ENCODE measurements at regions not wholly inside any gene's neighbourhood (a gene's known extent, or its start where the extent isn't known, plus 50 kb on each side); places are given as distances from the start of the nearest gene placed in this dataset.
A peak's percentile ranks its signal among the peaks of the same experiment; 100 is the strongest.

DNA sequence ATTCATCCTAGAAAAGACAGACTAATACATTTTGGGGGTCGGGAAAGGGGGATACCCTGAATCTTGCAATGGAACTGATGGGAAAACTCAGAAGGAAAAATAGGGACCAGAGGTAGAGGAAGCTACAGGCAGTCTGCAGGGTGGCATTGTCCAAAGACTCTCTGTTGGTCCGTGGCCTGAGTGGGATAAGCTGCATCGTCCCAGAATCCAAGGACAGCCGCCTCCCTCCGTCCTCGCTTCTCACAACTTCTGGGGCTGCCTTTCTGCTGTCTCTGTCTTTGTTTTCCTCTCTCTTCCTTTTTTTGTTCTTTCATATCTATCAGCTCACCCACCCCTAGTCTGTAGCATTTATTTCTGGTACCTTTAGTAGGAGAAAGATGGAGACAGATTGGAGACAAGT, 1052.6 kb upstream of the RBFOX1 start:
- Histone ChIP-seq H3K36me3 (ENCODE audit: control insufficient read depth in 3 of 3, insufficient read depth in 2 of 3, low read depth in 1 of 3, low read length in 3 of 3) (no peaks in the 10 kb centered on the region), H3K9me3 (ENCODE audit: control insufficient read depth in 2 of 2, insufficient read depth in 1 of 2, low read depth in 1 of 2, low read length in 1 of 2) (no peaks in the 10 kb centered on the region), H3K4me1 (ENCODE audit: control insufficient read depth in 3 of 3, insufficient read depth in 2 of 3, low read depth in 1 of 3, low read length in 2 of 3) (no peaks in the 10 kb centered on the region), H3K27me3 (ENCODE audit: control insufficient read depth in 3 of 3, insufficient read depth in 3 of 3, low read length in 3 of 3) (no peaks in the 10 kb centered on the region), H3K27ac (ENCODE audit: low read depth in 1 of 3, low read length in 2 of 3) (no peak overlapping the region), H3K4me3 (ENCODE audit: low read depth in 1 of 3, low read length in 3 of 3) (no peak overlapping the region)
- DNase-seq (no peak), FAIRE-seq (no peak)
- WGBS, 3 donors, result 78 to 95% (median 79%) methylated on average over 6 of the region's 6 CpGs

DNA sequence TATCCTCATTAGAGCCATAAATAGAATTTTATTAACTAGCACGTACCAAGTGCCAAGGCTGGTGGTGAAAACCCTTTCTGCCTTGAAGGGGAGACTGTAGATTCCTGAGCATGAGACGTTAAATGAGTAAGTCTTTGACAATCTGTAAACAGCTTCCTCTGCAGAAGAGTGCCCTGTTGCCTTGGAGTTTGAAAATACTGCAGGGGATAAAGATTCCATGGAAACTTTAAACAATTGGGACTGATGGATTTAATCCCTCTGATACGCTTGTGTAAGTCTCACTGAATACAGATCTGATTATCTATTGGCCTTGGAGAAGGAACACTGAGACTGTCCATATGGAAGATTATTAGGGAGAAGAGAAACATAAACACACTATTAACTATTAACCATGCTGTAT, 1053.4 kb upstream of the RBFOX1 start:
- H3K36me3 ChIP-seq (ENCODE audit: control insufficient read depth in 3 of 3, insufficient read depth in 2 of 3, low read depth in 1 of 3, low read length in 3 of 3), result no peaks in the 10 kb centered on the region
- no peak for DNase-seq
- no peak for FAIRE-seq
- H3K4me3 ChIP-seq (ENCODE audit: low read depth in 1 of 3, low read length in 3 of 3), result no peak overlapping the region
- no peak overlapping the region for H3K27ac ChIP-seq (ENCODE audit: low read depth in 1 of 3, low read length in 2 of 3)
- WGBS, 3 donors, result 39 to 40% (median 39%) methylated on average over 3 of the region's 3 CpGs
- no peaks in the 10 kb centered on the region for H3K9me3 ChIP-seq (ENCODE audit: control insufficient read depth in 2 of 2, insufficient read depth in 1 of 2, low read depth in 1 of 2, low read length in 1 of 2)
- H3K4me1 ChIP-seq (ENCODE audit: control insufficient read depth in 3 of 3, insufficient read depth in 2 of 3, low read depth in 1 of 3, low read length in 2 of 3), result no peaks in the 10 kb centered on the region
- H3K27me3 ChIP-seq (ENCODE audit: control insufficient read depth in 3 of 3, insufficient read depth in 3 of 3, low read length in 3 of 3), result no peaks in the 10 kb centered on the region

DNA sequence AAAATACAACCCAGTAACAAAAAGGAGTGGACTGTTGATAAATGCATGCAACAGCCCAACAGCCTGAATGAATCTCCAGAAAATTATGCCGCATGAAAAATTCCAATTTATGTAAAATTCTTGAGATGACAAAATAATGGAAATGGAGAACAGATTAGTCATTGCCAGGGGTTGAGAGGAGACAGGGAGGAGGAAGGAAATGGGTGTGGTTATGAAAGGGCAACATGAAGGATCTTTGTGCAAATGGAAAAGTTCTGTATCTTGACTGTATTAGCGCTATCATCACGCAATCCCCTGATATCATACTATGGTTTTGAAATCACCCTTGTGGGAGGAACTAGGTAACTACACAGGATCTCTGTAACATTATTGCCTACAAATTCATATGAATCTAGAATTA, 1058.3 kb upstream of the RBFOX1 start:
- no peak for FAIRE-seq

DNA sequence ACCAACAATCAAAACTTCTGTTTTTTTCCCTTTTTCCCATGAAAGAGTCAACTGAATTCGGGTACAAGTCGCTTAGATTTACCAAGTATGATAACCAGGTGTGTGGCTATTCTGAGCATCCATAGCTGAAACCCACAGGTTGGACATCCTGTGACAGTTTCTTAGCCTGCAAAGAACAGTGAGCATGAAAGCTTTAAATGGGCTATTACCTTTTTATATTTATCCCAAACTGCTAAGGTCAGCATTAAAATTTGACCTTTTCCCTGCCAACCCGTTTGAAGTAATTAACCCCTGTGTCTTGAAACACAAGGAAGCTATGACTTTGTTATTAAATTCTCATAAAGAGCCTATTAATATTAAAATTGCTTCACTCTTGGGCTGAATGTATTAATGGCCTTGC, 1065.0 kb upstream of the RBFOX1 start:
- FAIRE-seq (no peak), DNase-seq (no peak)
- Histone ChIP-seq H3K4me1 (ENCODE audit: control insufficient read depth in 3 of 3, insufficient read depth in 2 of 3, low read depth in 1 of 3, low read length in 2 of 3) (no peaks in the 10 kb centered on the region), H3K36me3 (ENCODE audit: control insufficient read depth in 3 of 3, insufficient read depth in 2 of 3, low read depth in 1 of 3, low read length in 3 of 3) (no peaks in the 10 kb centered on the region), H3K27ac (ENCODE audit: low read depth in 1 of 3, low read length in 2 of 3) (no peak overlapping the region), H3K9me3 (ENCODE audit: control insufficient read depth in 2 of 2, insufficient read depth in 1 of 2, low read depth in 1 of 2, low read length in 1 of 2) (no peaks in the 10 kb centered on the region), H3K27me3 (ENCODE audit: control insufficient read depth in 3 of 3, insufficient read depth in 3 of 3, low read length in 3 of 3) (no peaks in the 10 kb centered on the region), H3K4me3 (ENCODE audit: low read depth in 1 of 3, low read length in 3 of 3) (no peak overlapping the region)
- WGBS, 3 donors, result 58 to 64% (median 63%) methylated on average over 3 of the region's 3 CpGs

More for the DNA sequence above, 1058.3 kb upstream of the RBFOX1 start:
- H3K4me3 ChIP-seq (ENCODE audit: low read depth in 1 of 3, low read length in 3 of 3), result no peak overlapping the region
- 86 to 94% (median 87%) methylated on average over 3 of the region's 3 CpGs for WGBS, 3 donors
- no peaks in the 10 kb centered on the region for H3K27me3 ChIP-seq (ENCODE audit: control insufficient read depth in 3 of 3, insufficient read depth in 3 of 3, low read length in 3 of 3)
- no peaks in the 10 kb centered on the region for H3K36me3 ChIP-seq (ENCODE audit: control insufficient read depth in 3 of 3, insufficient read depth in 2 of 3, low read depth in 1 of 3, low read length in 3 of 3)
- no peaks in the 10 kb centered on the region for H3K4me1 ChIP-seq (ENCODE audit: control insufficient read depth in 3 of 3, insufficient read depth in 2 of 3, low read depth in 1 of 3, low read length in 2 of 3)
- H3K27ac ChIP-seq (ENCODE audit: low read depth in 1 of 3, low read length in 2 of 3), result no peak overlapping the region
- DNase-seq, result peak in 1 of 2 donors; percentile 1
- no peaks in the 10 kb centered on the region for H3K9me3 ChIP-seq (ENCODE audit: control insufficient read depth in 2 of 2, insufficient read depth in 1 of 2, low read depth in 1 of 2, low read length in 1 of 2)

DNA sequence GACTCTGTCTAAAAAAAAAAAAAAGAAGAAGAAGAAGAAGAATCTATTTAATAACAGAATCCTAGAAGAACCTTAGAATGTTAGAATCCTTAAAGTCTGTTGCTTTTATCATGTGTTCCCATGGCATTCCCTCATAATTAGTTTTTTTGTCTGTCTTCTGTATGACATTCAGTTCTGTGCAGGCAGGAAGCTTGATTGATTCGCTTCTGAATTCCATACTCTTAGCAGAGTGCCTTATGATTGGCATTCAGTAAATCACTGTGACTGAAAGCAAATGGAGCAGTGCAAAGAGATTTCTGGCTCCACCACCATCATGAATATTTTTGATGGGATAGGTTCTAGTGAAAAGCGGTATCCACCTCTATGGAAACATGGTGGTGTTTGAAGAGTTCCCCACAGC, 1065.9 kb upstream of the RBFOX1 start:
- no peaks in the 10 kb centered on the region for H3K27me3 ChIP-seq (ENCODE audit: control insufficient read depth in 3 of 3, insufficient read depth in 3 of 3, low read length in 3 of 3)
- H3K4me1 ChIP-seq (ENCODE audit: control insufficient read depth in 3 of 3, insufficient read depth in 2 of 3, low read depth in 1 of 3, low read length in 2 of 3), result no peaks in the 10 kb centered on the region
- 80 to 92% (median 82%) methylated on average over 2 of the region's 2 CpGs for WGBS, 3 donors
- no peaks in the 10 kb centered on the region for H3K36me3 ChIP-seq (ENCODE audit: control insufficient read depth in 3 of 3, insufficient read depth in 2 of 3, low read depth in 1 of 3, low read length in 3 of 3)
- DNase-seq (no peak), FAIRE-seq (no peak)
- no peak overlapping the region for H3K27ac ChIP-seq (ENCODE audit: low read depth in 1 of 3, low read length in 2 of 3)
- H3K4me3 ChIP-seq (ENCODE audit: low read depth in 1 of 3, low read length in 3 of 3), result no peak overlapping the region
- H3K9me3 ChIP-seq (ENCODE audit: control insufficient read depth in 2 of 2, insufficient read depth in 1 of 2, low read depth in 1 of 2, low read length in 1 of 2), result no peaks in the 10 kb centered on the region

DNA sequence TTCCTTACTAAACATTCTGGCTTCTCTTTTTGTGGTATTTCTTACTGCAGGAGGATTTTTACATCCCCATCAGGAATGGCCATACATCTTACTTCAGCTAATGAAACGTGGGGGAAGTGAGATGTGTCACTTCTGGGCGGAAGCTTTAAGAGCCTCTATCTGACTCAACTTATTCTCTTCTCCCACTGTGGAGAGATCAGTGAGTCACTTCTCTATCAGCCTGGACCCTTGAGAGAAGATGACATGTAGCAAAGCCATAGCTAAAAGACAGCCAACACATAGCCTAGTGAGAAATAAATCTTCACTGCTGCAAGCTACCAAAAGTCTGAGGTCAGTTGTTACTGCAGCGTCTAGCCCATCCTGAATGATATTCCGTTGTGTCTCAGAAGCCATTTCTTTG, 1066.7 kb upstream of the RBFOX1 start:
- FAIRE-seq (no peak), DNase-seq (no peak)
- H3K4me1 ChIP-seq (ENCODE audit: control insufficient read depth in 3 of 3, insufficient read depth in 2 of 3, low read depth in 1 of 3, low read length in 2 of 3), result no peaks in the 10 kb centered on the region
- WGBS, 3 donors, result 88 to 92% (median 91%) methylated on average over 4 of the region's 4 CpGs
- no peak overlapping the region for H3K4me3 ChIP-seq (ENCODE audit: low read depth in 1 of 3, low read length in 3 of 3)
- no peaks in the 10 kb centered on the region for H3K36me3 ChIP-seq (ENCODE audit: control insufficient read depth in 3 of 3, insufficient read depth in 2 of 3, low read depth in 1 of 3, low read length in 3 of 3)
- no peaks in the 10 kb centered on the region for H3K9me3 ChIP-seq (ENCODE audit: control insufficient read depth in 2 of 2, insufficient read depth in 1 of 2, low read depth in 1 of 2, low read length in 1 of 2)
- H3K27me3 ChIP-seq (ENCODE audit: control insufficient read depth in 3 of 3, insufficient read depth in 3 of 3, low read length in 3 of 3), result no peaks in the 10 kb centered on the region
- H3K27ac ChIP-seq (ENCODE audit: low read depth in 1 of 3, low read length in 2 of 3), result no peak overlapping the region

DNA sequence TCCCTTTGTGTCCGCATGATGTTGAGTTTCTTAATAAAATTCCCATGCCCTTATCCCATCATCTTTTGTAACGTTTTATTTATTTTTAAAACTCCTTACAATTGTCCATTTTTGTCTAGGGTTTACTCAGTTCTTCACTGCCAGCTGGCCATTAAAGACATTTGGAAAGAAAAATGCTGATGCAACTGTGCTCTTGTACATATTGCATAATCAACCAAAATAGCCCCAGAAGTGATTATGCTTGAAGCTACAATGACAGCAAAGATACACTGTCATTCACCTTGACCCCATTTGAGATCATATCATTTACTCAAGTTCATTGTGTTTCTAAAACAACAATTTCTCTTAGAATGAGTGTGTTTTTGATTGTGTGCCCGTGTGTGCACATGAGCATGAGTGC, 1074.6 kb upstream of the RBFOX1 start:
- DNase-seq (no peak), FAIRE-seq (no peak)
- no peaks in the 10 kb centered on the region for H3K36me3 ChIP-seq (ENCODE audit: control insufficient read depth in 3 of 3, insufficient read depth in 2 of 3, low read depth in 1 of 3, low read length in 3 of 3)
- no peaks in the 10 kb centered on the region for H3K27me3 ChIP-seq (ENCODE audit: control insufficient read depth in 3 of 3, insufficient read depth in 3 of 3, low read length in 3 of 3)
- no peak overlapping the region for H3K27ac ChIP-seq (ENCODE audit: low read depth in 1 of 3, low read length in 2 of 3)
- H3K9me3 ChIP-seq (ENCODE audit: control insufficient read depth in 2 of 2, insufficient read depth in 1 of 2, low read depth in 1 of 2, low read length in 1 of 2), result no peaks in the 10 kb centered on the region
- no peaks in the 10 kb centered on the region for H3K4me1 ChIP-seq (ENCODE audit: control insufficient read depth in 3 of 3, insufficient read depth in 2 of 3, low read depth in 1 of 3, low read length in 2 of 3)
- WGBS, 3 donors, result 70 to 82% (median 79%) methylated on average over 3 of the region's 3 CpGs
- no peak overlapping the region for H3K4me3 ChIP-seq (ENCODE audit: low read depth in 1 of 3, low read length in 3 of 3)

DNA sequence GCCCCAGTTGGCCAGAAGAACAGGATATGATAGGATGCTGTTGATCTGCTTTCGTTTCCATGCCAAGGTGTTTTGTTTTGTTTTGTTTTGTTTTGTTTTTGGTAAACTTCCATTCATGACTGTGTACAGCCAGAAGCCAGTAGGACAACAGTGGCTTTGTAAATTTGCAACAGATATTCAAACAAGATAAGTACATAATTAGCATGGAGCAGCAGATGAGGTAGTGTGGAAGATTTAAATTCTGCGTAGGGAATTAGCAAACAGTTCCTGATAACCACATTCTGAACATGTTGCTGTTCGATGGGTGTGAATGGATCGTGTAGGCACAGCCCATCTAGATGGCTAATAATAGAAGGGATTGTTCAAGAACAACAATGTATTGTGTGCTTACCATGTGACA, 1080.1 kb upstream of the RBFOX1 start:
- H3K27ac ChIP-seq (ENCODE audit: low read depth in 1 of 3, low read length in 2 of 3), result no peak overlapping the region
- no peaks in the 10 kb centered on the region for H3K4me1 ChIP-seq (ENCODE audit: control insufficient read depth in 3 of 3, insufficient read depth in 2 of 3, low read depth in 1 of 3, low read length in 2 of 3)
- H3K36me3 ChIP-seq (ENCODE audit: control insufficient read depth in 3 of 3, insufficient read depth in 2 of 3, low read depth in 1 of 3, low read length in 3 of 3), result no peaks in the 10 kb centered on the region
- no peaks in the 10 kb centered on the region for H3K27me3 ChIP-seq (ENCODE audit: control insufficient read depth in 3 of 3, insufficient read depth in 3 of 3, low read length in 3 of 3)
- FAIRE-seq (no peak), DNase-seq (peak in 1 of 2 donors; percentile 1)
- no peak overlapping the region for H3K4me3 ChIP-seq (ENCODE audit: low read depth in 1 of 3, low read length in 3 of 3)
- H3K9me3 ChIP-seq (ENCODE audit: control insufficient read depth in 2 of 2, insufficient read depth in 1 of 2, low read depth in 1 of 2, low read length in 1 of 2), result no peaks in the 10 kb centered on the region
- 26 to 66% (median 37%) methylated on average over 4 of the region's 4 CpGs for WGBS, 3 donors

DNA sequence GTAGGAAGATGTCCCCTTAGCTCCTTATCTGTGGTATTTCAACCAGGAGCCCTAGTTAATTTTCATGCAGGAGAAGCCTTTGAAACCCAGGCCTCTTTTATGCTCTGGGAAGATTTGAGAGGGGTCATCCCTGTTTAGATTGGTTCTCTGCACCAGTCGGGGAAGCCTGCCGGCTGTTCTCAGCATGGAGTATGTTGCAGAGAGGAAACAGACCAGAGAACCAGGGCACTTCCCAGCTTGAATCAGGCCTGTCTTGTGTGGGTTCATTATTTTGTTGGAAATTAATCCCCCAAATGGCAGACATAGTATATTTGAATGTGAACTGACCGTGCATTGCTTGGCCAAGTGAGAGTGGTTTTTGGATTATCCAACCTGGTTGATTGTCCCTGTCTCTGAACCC, 1082.1 kb upstream of the RBFOX1 start:
- FAIRE-seq (no peak), DNase-seq (no peak)
- 46 to 86% (median 60%) methylated on average over 3 of the region's 3 CpGs for WGBS, 3 donors
- no peaks in the 10 kb centered on the region for H3K9me3 ChIP-seq (ENCODE audit: control insufficient read depth in 2 of 2, insufficient read depth in 1 of 2, low read depth in 1 of 2, low read length in 1 of 2)
- H3K27me3 ChIP-seq (ENCODE audit: control insufficient read depth in 3 of 3, insufficient read depth in 3 of 3, low read length in 3 of 3), result no peaks in the 10 kb centered on the region
- no peak overlapping the region for H3K4me3 ChIP-seq (ENCODE audit: low read depth in 1 of 3, low read length in 3 of 3)
- no peaks in the 10 kb centered on the region for H3K4me1 ChIP-seq (ENCODE audit: control insufficient read depth in 3 of 3, insufficient read depth in 2 of 3, low read depth in 1 of 3, low read length in 2 of 3)
- no peak overlapping the region for H3K27ac ChIP-seq (ENCODE audit: low read depth in 1 of 3, low read length in 2 of 3)
- no peaks in the 10 kb centered on the region for H3K36me3 ChIP-seq (ENCODE audit: control insufficient read depth in 3 of 3, insufficient read depth in 2 of 3, low read depth in 1 of 3, low read length in 3 of 3)

All from small intestine (tissue), 7 donors.